Activated T-helper 17 cell treated with anti-CD3 and anti-CD28 coated beads, Interleukin-2, amount 50 U/mL, for 72 hours (primary cell): ENCODE measurements at regions not wholly inside any gene's neighbourhood (a gene's known extent, or its start where the extent isn't known, plus 50 kb on each side); places are given as distances from the start of the nearest gene placed in this dataset.

Experiments used
- ATAC-seq: fragments of 150-1000 bp; cut with Tn5 transposase; replicated peaks from 2 replicates; pipeline ENCODE4 v1.10.0; 2021; ENCODE audit warnings: mild to moderate bottlenecking, moderate library complexity
- H3K27ac Mint-ChIP-seq: one replicate; pipeline ENCODE4 v1.8.0; 2022; ENCODE audit warnings: mixed read lengths
- H3K27me3 Mint-ChIP-seq: one replicate; pipeline ENCODE4 v1.8.0; 2022; ENCODE audit warnings: mixed read lengths
- H3K36me3 Mint-ChIP-seq: one replicate; pipeline ENCODE4 v1.8.0; 2022; ENCODE audit warnings: low read depth, mild to moderate bottlenecking, mixed read lengths
- H3K4me1 Mint-ChIP-seq: one replicate; pipeline ENCODE4 v1.8.0; 2022; ENCODE audit warnings: mixed read lengths
- H3K4me3 Mint-ChIP-seq: one replicate; pipeline ENCODE4 v1.8.0; 2022; ENCODE audit warnings: mild to moderate bottlenecking, mixed read lengths
- H3K9me3 Mint-ChIP-seq: one replicate; pipeline ENCODE4 v1.8.0; 2022; ENCODE audit warnings: mixed read lengths

- H3K4me3 Mint-ChIP-seq: no peak overlapping the region
- peaks cover 20% of the 10 kb centered on the region for H3K4me1 Mint-ChIP-seq
- no peaks in the 10 kb centered on the region for H3K36me3 Mint-ChIP-seq
- no peak overlapping the region for H3K27ac Mint-ChIP-seq
- ATAC-seq: no peak
- no peaks in the 10 kb centered on the region for H3K27me3 Mint-ChIP-seq
- H3K9me3 Mint-ChIP-seq: no peaks in the 10 kb centered on the region
Measured at GRCh38 chr2:8581601-8582041, 100.2 kb upstream of the ID2 start.

GRCh38 chr2:8582191-8582590 is 99.7 kb upstream of the ID2 start:
- H3K36me3 Mint-ChIP-seq: no peaks in the 10 kb centered on the region
- peaks cover 15% of the 10 kb centered on the region for H3K4me1 Mint-ChIP-seq
- no peaks in the 10 kb centered on the region for H3K27me3 Mint-ChIP-seq
- no peak for ATAC-seq
- H3K9me3 Mint-ChIP-seq: no peaks in the 10 kb centered on the region
- H3K4me3 Mint-ChIP-seq: no peak overlapping the region
- no peak overlapping the region for H3K27ac Mint-ChIP-seq

GRCh38 chr2:8582651-8583399 is 99.0 kb upstream of the ID2 start:
- Mint-ChIP-seq H3K4me1 (peaks cover 11% of the 10 kb centered on the region), H3K9me3 (no peaks in the 10 kb centered on the region), H3K36me3 (no peaks in the 10 kb centered on the region), H3K27me3 (no peaks in the 10 kb centered on the region), H3K4me3 (peak overlapping the region; percentile 32), H3K27ac (no peak overlapping the region)
- no peak for ATAC-seq

- Mint-ChIP-seq H3K9me3 (no peaks in the 10 kb centered on the region), H3K27me3 (peaks cover 1% of the 10 kb centered on the region), H3K36me3 (no peaks in the 10 kb centered on the region), H3K4me1 (peaks cover 11% of the 10 kb centered on the region), H3K4me3 (peak overlapping the region; percentile 53), H3K27ac (no peak overlapping the region)
- ATAC-seq: peak; percentile 63
Measured at GRCh38 chr2:8583400-8584173, 98.3 kb upstream of the ID2 start.

GRCh38 chr2:8584174-8585066 is 97.4 kb upstream of the ID2 start:
- no peak for ATAC-seq
- H3K27ac Mint-ChIP-seq: no peak overlapping the region
- peaks cover 11% of the 10 kb centered on the region for H3K4me1 Mint-ChIP-seq
- no peaks in the 10 kb centered on the region for H3K36me3 Mint-ChIP-seq
- peak overlapping the region; percentile 53 for H3K4me3 Mint-ChIP-seq
- no peaks in the 10 kb centered on the region for H3K9me3 Mint-ChIP-seq
- H3K27me3 Mint-ChIP-seq: peaks cover 5% of the 10 kb centered on the region

- peak overlapping the region; percentile 46 for H3K27ac Mint-ChIP-seq
- H3K4me1 Mint-ChIP-seq: peaks cover 9% of the 10 kb centered on the region
- peak overlapping the region; percentile 31 for H3K4me3 Mint-ChIP-seq
- H3K36me3 Mint-ChIP-seq: no peaks in the 10 kb centered on the region
- peak; percentile 54 for ATAC-seq
- H3K9me3 Mint-ChIP-seq: no peaks in the 10 kb centered on the region
- peaks cover 9% of the 10 kb centered on the region for H3K27me3 Mint-ChIP-seq
Measured at GRCh38 chr2:8586457-8587051, 95.3 kb upstream of the ID2 start.

GRCh38 chr2:8587251-8587791 is 94.5 kb upstream of the ID2 start:
- Mint-ChIP-seq H3K4me3 (no peak overlapping the region), H3K27me3 (peaks cover 9% of the 10 kb centered on the region), H3K27ac (no peak overlapping the region), H3K36me3 (no peaks in the 10 kb centered on the region), H3K4me1 (peaks cover 9% of the 10 kb centered on the region), H3K9me3 (no peaks in the 10 kb centered on the region)
- ATAC-seq: no peak

- Mint-ChIP-seq H3K4me1 (peaks cover 9% of the 10 kb centered on the region), H3K9me3 (no peaks in the 10 kb centered on the region), H3K36me3 (no peaks in the 10 kb centered on the region), H3K4me3 (no peak overlapping the region), H3K27ac (no peak overlapping the region), H3K27me3 (peaks cover 9% of the 10 kb centered on the region)
- peak; percentile 34 for ATAC-seq
Measured at GRCh38 chr2:8587920-8588830, 93.7 kb upstream of the ID2 start.

GRCh38 chr2:8588831-8589191 is 93.0 kb upstream of the ID2 start:
- Mint-ChIP-seq H3K27ac (no peak overlapping the region), H3K36me3 (no peaks in the 10 kb centered on the region), H3K4me1 (peaks cover 8% of the 10 kb centered on the region), H3K4me3 (no peak overlapping the region), H3K9me3 (no peaks in the 10 kb centered on the region), H3K27me3 (peaks cover 9% of the 10 kb centered on the region)
- ATAC-seq: no peak

- Mint-ChIP-seq H3K4me1 (peaks cover 5% of the 10 kb centered on the region), H3K27ac (no peak overlapping the region), H3K27me3 (peaks cover 9% of the 10 kb centered on the region), H3K36me3 (no peaks in the 10 kb centered on the region), H3K4me3 (no peak overlapping the region), H3K9me3 (no peaks in the 10 kb centered on the region)
- no peak for ATAC-seq
Measured at GRCh38 chr2:8589721-8590120, 92.1 kb upstream of the ID2 start.

GRCh38 chr2:8590938-8591337 is 90.9 kb upstream of the ID2 start:
- Mint-ChIP-seq H3K27ac (no peak overlapping the region), H3K4me1 (peaks cover 5% of the 10 kb centered on the region)

GRCh38 chr2:8592736-8593135 is 89.1 kb upstream of the ID2 start:
- no peaks in the 10 kb centered on the region for H3K9me3 Mint-ChIP-seq
- no peak overlapping the region for H3K27ac Mint-ChIP-seq
- no peaks in the 10 kb centered on the region for H3K36me3 Mint-ChIP-seq
- no peak for ATAC-seq
- peaks cover 9% of the 10 kb centered on the region for H3K27me3 Mint-ChIP-seq
- peaks cover 13% of the 10 kb centered on the region for H3K4me1 Mint-ChIP-seq
- H3K4me3 Mint-ChIP-seq: no peak overlapping the region

More at GRCh38 chr2:8590938-8591337, 90.9 kb upstream of the ID2 start:
- Mint-ChIP-seq H3K4me3 (no peak overlapping the region), H3K36me3 (no peaks in the 10 kb centered on the region), H3K27me3 (peaks cover 9% of the 10 kb centered on the region), H3K9me3 (no peaks in the 10 kb centered on the region)
- ATAC-seq: no peak

GRCh38 chr2:8593243-8593642 is 88.6 kb upstream of the ID2 start:
- no peaks in the 10 kb centered on the region for H3K9me3 Mint-ChIP-seq
- H3K4me1 Mint-ChIP-seq: peaks cover 13% of the 10 kb centered on the region
- no peak for ATAC-seq
- H3K4me3 Mint-ChIP-seq: no peak overlapping the region
- no peaks in the 10 kb centered on the region for H3K36me3 Mint-ChIP-seq
- H3K27ac Mint-ChIP-seq: no peak overlapping the region
- H3K27me3 Mint-ChIP-seq: peaks cover 9% of the 10 kb centered on the region
